Glutamatergic neuron (in vitro differentiated cells): ENCODE measurements at regions not wholly inside any gene's neighbourhood (a gene's known extent, or its start where the extent isn't known, plus 50 kb on each side); places are given as distances from the start of the nearest gene placed in this dataset.

Experiments
- DNase-seq: peaks from one replicate; pipeline ENCODE4 v3.0.0; 2022
- H3K27ac Mint-ChIP-seq: one replicate; pipeline ENCODE4 v1.8.0; 2020; ENCODE audit warnings: mild to moderate bottlenecking, mixed read lengths, inconsistent platforms; ENCODE audit not compliant: unreplicated experiment
- H3K27me3 Mint-ChIP-seq: one replicate; pipeline ENCODE4 v1.8.0; 2020; ENCODE audit warnings: mild to moderate bottlenecking, moderate library complexity, mixed read lengths, inconsistent platforms; ENCODE audit not compliant: unreplicated experiment
- H3K36me3 Mint-ChIP-seq: one replicate; pipeline ENCODE4 v1.8.0; 2020; ENCODE audit warnings: mild to moderate bottlenecking, mixed read lengths, inconsistent platforms; ENCODE audit not compliant: unreplicated experiment
- H3K4me1 Mint-ChIP-seq: one replicate; pipeline ENCODE4 v1.8.0; 2020; ENCODE audit warnings: mild to moderate bottlenecking, low read depth, mixed read lengths, inconsistent platforms; ENCODE audit not compliant: unreplicated experiment
- H3K4me3 Mint-ChIP-seq: one replicate; pipeline ENCODE4 v1.8.0; 2020; ENCODE audit warnings: mild to moderate bottlenecking, mixed read lengths, inconsistent platforms; ENCODE audit not compliant: unreplicated experiment
- H3K9me3 Mint-ChIP-seq: one replicate; pipeline ENCODE4 v1.8.0; 2020; ENCODE audit warnings: mild to moderate bottlenecking, moderate library complexity, mixed read lengths, inconsistent platforms; ENCODE audit not compliant: unreplicated experiment
- CTCF ChIP-seq: fragments of 200-600 bp; sonication (generic); IDR thresholded peaks from one replicate; pipeline ENCODE4 v1.5.0; 2021; ENCODE audit not compliant: partially characterized antibody, unreplicated experiment

- H3K27me3 Mint-ChIP-seq = no peaks in the 10 kb centered on the region
- no peaks in the 10 kb centered on the region for H3K9me3 Mint-ChIP-seq
- no peaks in the 10 kb centered on the region for H3K36me3 Mint-ChIP-seq
- H3K27ac Mint-ChIP-seq = no peak overlapping the region
- H3K4me3 Mint-ChIP-seq = no peak overlapping the region
- no peak for DNase-seq
- no peak for TF ChIP-seq CTCF
- no peaks in the 10 kb centered on the region for H3K4me1 Mint-ChIP-seq
These were observed 241.1 kb upstream of the ATP10B start for GRCh38 chr5:161093100-161093499.

DNA sequence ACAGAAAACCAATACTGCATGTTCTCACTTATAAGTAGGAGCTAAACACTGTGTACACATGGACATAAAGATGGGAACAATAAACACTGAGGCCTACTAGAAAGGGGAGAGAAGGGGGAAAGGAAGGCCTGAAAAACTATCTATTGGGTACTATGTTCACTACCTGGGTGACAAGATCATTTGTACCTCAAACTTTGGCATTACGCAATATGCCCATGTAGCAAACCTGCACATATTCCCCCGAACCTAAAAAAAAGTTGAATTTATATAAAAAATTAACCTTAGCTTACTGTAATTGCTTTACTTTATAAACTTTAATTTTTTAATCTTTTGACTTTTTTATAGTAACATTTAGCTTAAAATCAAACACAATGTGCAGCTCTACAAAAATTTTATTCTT is 237.6 kb upstream of the ATP10B start:
- Mint-ChIP-seq H3K27me3 (no peaks in the 10 kb centered on the region), H3K9me3 (no peaks in the 10 kb centered on the region), H3K36me3 (no peaks in the 10 kb centered on the region), H3K27ac (no peak overlapping the region), H3K4me3 (no peak overlapping the region), H3K4me1 (no peaks in the 10 kb centered on the region)
- no peak for TF ChIP-seq CTCF
- DNase-seq = no peak

GRCh38 chr5:161086461-161086860 is 234.4 kb upstream of the ATP10B start:
- Mint-ChIP-seq H3K4me3 (no peak overlapping the region), H3K36me3 (no peaks in the 10 kb centered on the region), H3K9me3 (no peaks in the 10 kb centered on the region), H3K4me1 (no peaks in the 10 kb centered on the region), H3K27ac (no peak overlapping the region), H3K27me3 (no peaks in the 10 kb centered on the region)
- TF ChIP-seq CTCF = no peak
- DNase-seq = no peak

DNA sequence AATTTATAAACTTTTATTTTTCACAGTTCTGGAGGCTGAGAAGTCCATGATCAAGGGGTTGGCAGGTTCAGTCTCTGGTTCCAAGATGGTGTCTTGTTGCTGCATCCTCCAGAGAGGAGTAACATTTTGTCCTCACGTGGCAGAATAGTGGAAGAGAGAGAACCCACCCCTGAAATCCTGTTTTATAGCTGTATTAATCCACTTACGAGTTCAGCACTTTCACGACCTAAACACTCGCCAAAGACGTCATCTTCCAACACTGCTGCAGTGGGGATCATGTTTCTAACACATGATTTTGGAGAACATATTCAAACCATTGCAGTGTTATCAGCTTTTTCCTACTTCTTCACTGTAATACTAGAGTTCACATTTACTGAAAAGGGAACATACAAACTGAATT is 233.0 kb upstream of the ATP10B start:
- no peaks in the 10 kb centered on the region for H3K36me3 Mint-ChIP-seq
- H3K27me3 Mint-ChIP-seq = no peaks in the 10 kb centered on the region
- H3K9me3 Mint-ChIP-seq = no peaks in the 10 kb centered on the region
- no peak overlapping the region for H3K4me3 Mint-ChIP-seq
- no peak overlapping the region for H3K27ac Mint-ChIP-seq
- TF ChIP-seq CTCF = no peak
- H3K4me1 Mint-ChIP-seq = no peaks in the 10 kb centered on the region
- DNase-seq = no peak

DNA sequence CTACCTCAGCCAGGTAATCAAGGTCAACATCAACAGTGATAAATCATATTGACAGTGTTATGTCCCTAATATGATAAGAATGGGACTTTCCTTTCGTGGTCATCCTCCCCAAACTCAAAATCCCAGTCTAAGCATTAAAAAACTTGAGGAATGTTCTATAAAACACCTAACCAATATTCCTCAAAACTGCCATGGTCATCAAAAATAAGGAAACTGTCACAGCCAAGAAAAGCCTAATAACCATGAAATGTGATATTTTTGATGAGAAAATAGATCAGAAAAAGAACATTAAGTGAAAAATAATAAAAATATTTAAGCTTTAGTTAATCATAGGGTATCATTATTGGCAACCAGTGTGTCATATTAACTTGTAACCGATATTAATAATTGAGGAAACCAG is 232.1 kb upstream of the ATP10B start:
- no peak overlapping the region for H3K27ac Mint-ChIP-seq
- DNase-seq = no peak
- no peaks in the 10 kb centered on the region for H3K27me3 Mint-ChIP-seq
- no peaks in the 10 kb centered on the region for H3K9me3 Mint-ChIP-seq
- H3K36me3 Mint-ChIP-seq = no peaks in the 10 kb centered on the region
- TF ChIP-seq CTCF = no peak
- H3K4me1 Mint-ChIP-seq = no peaks in the 10 kb centered on the region
- no peak overlapping the region for H3K4me3 Mint-ChIP-seq
